ENCODE measurements at regions not wholly inside any gene's neighbourhood (a gene's known extent, or its start where the extent isn't known, plus 50 kb on each side); places are given as distances from the start of the nearest gene placed in this dataset.

- no peaks in the 10 kb centered on the region for H3F3A ChIP-seq (ENCODE audit: insufficient read depth)
- H4K20me1 ChIP-seq (ENCODE audit: low read depth, low read length): no peaks in the 10 kb centered on the region
- H3K4me3 ChIP-seq (ENCODE audit: insufficient read depth, low read length, poor library complexity, severe bottlenecking): no peak overlapping the region
- H3K27me3 ChIP-seq (ENCODE audit: low read length): no peaks in the 10 kb centered on the region
- no peak overlapping the region for H3K27ac ChIP-seq (ENCODE audit: low read depth, low read length)
- H2AFZ ChIP-seq (ENCODE audit: low read depth, low read length, severe bottlenecking): no peak overlapping the region
- no peak for TF ChIP-seq CTCF (IDR thresholded peaks at IDR 0.05; ENCODE audit: insufficient read depth, low read length, poor library complexity, severe bottlenecking)
- no peak for TF ChIP-seq EZH2phosphoT487 (conservative IDR thresholded peaks at IDR 0.05; ENCODE audit: low read length)
- no peak overlapping the region for H3K9ac ChIP-seq (ENCODE audit: low read length)
- H3K36me3 ChIP-seq (ENCODE audit: low read length): no peaks in the 10 kb centered on the region
- no peaks in the 10 kb centered on the region for H3K9me3 ChIP-seq (ENCODE audit: insufficient read depth, low read length)
- H3K9me2 ChIP-seq (replicated peaks; ENCODE audit: insufficient read depth, low read length): no peaks in the 10 kb centered on the region
- H3K79me2 ChIP-seq (ENCODE audit: insufficient read depth, low read length): no peaks in the 10 kb centered on the region
- H3K4me2 ChIP-seq (ENCODE audit: low read depth, low read length, poor library complexity, severe bottlenecking): no peak overlapping the region
Measured at GRCh38 chr5:17434982-17435381, 63.0 kb upstream of the TAF11L2 start.

- Histone ChIP-seq H2AFZ (ENCODE audit: low read depth, low read length, severe bottlenecking) (peak overlapping the region; percentile 72), H3F3A (ENCODE audit: insufficient read depth) (no peaks in the 10 kb centered on the region), H4K20me1 (ENCODE audit: low read depth, low read length) (no peaks in the 10 kb centered on the region), H3K9ac (ENCODE audit: low read length) (peak overlapping the region; percentile 16), H3K36me3 (ENCODE audit: low read length) (no peaks in the 10 kb centered on the region), H3K27ac (ENCODE audit: low read depth, low read length) (no peak overlapping the region), H3K9me3 (ENCODE audit: insufficient read depth, low read length) (no peaks in the 10 kb centered on the region), H3K4me2 (ENCODE audit: low read depth, low read length, poor library complexity, severe bottlenecking) (peak overlapping the region; percentile 56), H3K79me2 (ENCODE audit: insufficient read depth, low read length) (no peaks in the 10 kb centered on the region), H3K9me2 (replicated peaks; ENCODE audit: insufficient read depth, low read length) (no peaks in the 10 kb centered on the region), H3K4me3 (ENCODE audit: insufficient read depth, low read length, poor library complexity, severe bottlenecking) (no peak overlapping the region), H3K27me3 (ENCODE audit: low read length) (no peaks in the 10 kb centered on the region)
- TF ChIP-seq CTCF (IDR thresholded peaks at IDR 0.05; ENCODE audit: insufficient read depth, low read length, poor library complexity, severe bottlenecking) (no peak), EZH2phosphoT487 (conservative IDR thresholded peaks at IDR 0.05; ENCODE audit: low read length) (no peak)
Measured at GRCh38 chr5:17436350-17436749, 61.7 kb upstream of the TAF11L2 start.

- Histone ChIP-seq H4K20me1 (ENCODE audit: low read depth, low read length) (no peaks in the 10 kb centered on the region), H3K27me3 (ENCODE audit: low read length) (no peaks in the 10 kb centered on the region), H3K4me3 (ENCODE audit: insufficient read depth, low read length, poor library complexity, severe bottlenecking) (peak overlapping the region; percentile 9), H3K36me3 (ENCODE audit: low read length) (no peaks in the 10 kb centered on the region), H3K79me2 (ENCODE audit: insufficient read depth, low read length) (no peaks in the 10 kb centered on the region), H2AFZ (ENCODE audit: low read depth, low read length, severe bottlenecking) (peak overlapping the region; percentile 72), H3K9me3 (ENCODE audit: insufficient read depth, low read length) (no peaks in the 10 kb centered on the region), H3K9me2 (replicated peaks; ENCODE audit: insufficient read depth, low read length) (no peaks in the 10 kb centered on the region), H3F3A (ENCODE audit: insufficient read depth) (no peaks in the 10 kb centered on the region), H3K9ac (ENCODE audit: low read length) (peak overlapping the region; percentile 16), H3K27ac (ENCODE audit: low read depth, low read length) (no peak overlapping the region), H3K4me2 (ENCODE audit: low read depth, low read length, poor library complexity, severe bottlenecking) (peak overlapping the region; percentile 56)
- no peak for TF ChIP-seq CTCF (IDR thresholded peaks at IDR 0.05; ENCODE audit: insufficient read depth, low read length, poor library complexity, severe bottlenecking)
- TF ChIP-seq EZH2phosphoT487 (conservative IDR thresholded peaks at IDR 0.05; ENCODE audit: low read length): no peak
Measured at GRCh38 chr5:17436761-17437221, 61.2 kb upstream of the TAF11L2 start.

All from SU-DHL-6 (cell line).